WERI-Rb-1 (cell line): ENCODE measurements at regions not wholly inside any gene's neighbourhood (a gene's known extent, or its start where the extent isn't known, plus 50 kb on each side); places are given as distances from the start of the nearest gene placed in this dataset.
"Not testable (repeated sequence)": the region's sequence is repeated elsewhere in the genome, so short reads cannot be mapped to it uniquely, and the experiment has no call there.

Source experiments
- DNase-seq: peaks from one replicate; pipeline ENCODE4 v3.0.0-alpha.2; 2020
- H3K27ac ChIP-seq: fragments of 250-450 bp; sonication (Bioruptor Pico); 2 replicates; pipeline ENCODE4 v1.5.1; 2020; ENCODE audit warnings: mild to moderate bottlenecking, moderate library complexity
- H3K27me3 ChIP-seq: fragments of 250-450 bp; sonication (Bioruptor Pico); 2 replicates; pipeline ENCODE4 v1.5.1; 2021; ENCODE audit warnings: mild to moderate bottlenecking, low read depth, moderate library complexity; ENCODE audit not compliant: insufficient read depth, severe bottlenecking
- H3K36me3 ChIP-seq: fragments of 250-450 bp; sonication (Bioruptor Pico); 2 replicates; pipeline ENCODE4 v1.5.1; 2020; ENCODE audit warnings: mild to moderate bottlenecking, moderate library complexity
- H3K4me3 ChIP-seq: 2 replicates; pipeline ENCODE4 v1.5.1; 2011; ENCODE audit warnings: low read depth, mild to moderate bottlenecking, control low read depth, low read length
- H3K9me3 ChIP-seq: fragments of 250-450 bp; sonication (Bioruptor Pico); 2 replicates; pipeline ENCODE4 v1.5.1; 2021; ENCODE audit warnings: mild to moderate bottlenecking, moderate library complexity; ENCODE audit not compliant: severe bottlenecking
- TF ChIP-seq, protein P1 (sequence below): IDR thresholded peaks from 2 replicates; pipeline ENCODE4 v1.5.1; 2011; ENCODE audit warnings: low read depth, mild to moderate bottlenecking, control low read depth, inconsistent platforms, low read length

DNA sequence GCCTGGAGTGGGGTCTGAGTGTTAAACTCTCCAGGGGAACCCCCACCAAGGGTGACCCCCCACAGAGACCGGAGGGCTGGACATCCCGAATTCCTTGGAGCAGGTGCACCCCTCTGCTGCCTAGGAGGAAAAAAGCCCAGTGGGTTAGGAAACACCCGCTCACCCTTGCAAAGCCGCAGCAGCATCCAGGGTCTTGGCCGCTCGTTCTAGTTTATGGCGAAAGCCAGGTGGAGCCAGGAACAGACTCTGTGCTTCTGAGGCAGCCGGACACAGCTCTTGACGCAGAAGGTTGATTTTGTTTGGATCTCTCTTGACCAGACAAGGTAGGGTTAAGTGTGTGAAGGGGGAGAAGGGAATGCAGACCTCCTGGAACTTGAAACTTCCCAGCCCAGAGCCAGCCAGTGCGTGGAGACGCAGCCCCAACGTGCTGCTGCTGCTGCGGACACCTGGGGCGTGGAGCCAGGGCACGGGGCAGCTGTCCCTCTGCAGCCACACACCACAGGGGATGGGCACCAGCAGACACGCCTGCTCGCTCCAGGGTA is 154.5 kb downstream of the LAT start:
- H3K4me3 ChIP-seq: no peak overlapping the region
- no peaks in the 10 kb centered on the region for H3K36me3 ChIP-seq
- no peaks in the 10 kb centered on the region for H3K27me3 ChIP-seq
- DNase-seq: no peak
- no peak overlapping the region for H3K27ac ChIP-seq
- TF ChIP-seq, protein P1, sequence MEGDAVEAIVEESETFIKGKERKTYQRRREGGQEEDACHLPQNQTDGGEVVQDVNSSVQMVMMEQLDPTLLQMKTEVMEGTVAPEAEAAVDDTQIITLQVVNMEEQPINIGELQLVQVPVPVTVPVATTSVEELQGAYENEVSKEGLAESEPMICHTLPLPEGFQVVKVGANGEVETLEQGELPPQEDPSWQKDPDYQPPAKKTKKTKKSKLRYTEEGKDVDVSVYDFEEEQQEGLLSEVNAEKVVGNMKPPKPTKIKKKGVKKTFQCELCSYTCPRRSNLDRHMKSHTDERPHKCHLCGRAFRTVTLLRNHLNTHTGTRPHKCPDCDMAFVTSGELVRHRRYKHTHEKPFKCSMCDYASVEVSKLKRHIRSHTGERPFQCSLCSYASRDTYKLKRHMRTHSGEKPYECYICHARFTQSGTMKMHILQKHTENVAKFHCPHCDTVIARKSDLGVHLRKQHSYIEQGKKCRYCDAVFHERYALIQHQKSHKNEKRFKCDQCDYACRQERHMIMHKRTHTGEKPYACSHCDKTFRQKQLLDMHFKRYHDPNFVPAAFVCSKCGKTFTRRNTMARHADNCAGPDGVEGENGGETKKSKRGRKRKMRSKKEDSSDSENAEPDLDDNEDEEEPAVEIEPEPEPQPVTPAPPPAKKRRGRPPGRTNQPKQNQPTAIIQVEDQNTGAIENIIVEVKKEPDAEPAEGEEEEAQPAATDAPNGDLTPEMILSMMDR: no peak
- peaks cover 3% of the 10 kb centered on the region for H3K9me3 ChIP-seq

DNA sequence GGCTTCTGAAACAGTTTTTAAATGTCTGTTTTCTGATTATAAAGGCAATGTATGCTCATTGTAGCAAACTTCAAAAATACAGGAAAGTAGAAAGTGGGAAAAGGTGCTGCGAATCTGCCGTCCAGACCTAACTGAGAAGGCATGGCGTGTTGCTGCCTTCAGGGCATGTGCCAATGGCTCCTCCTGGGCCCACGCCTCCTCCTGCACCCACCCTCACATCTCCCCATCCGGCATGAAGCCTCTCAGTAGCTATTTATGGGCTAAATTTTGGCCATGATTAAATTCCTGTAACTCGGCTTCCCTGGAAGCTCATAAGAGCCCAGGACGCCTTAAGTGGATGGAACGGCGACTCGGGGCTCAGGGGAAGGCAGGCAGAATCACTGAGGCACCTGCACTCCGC is 153.8 kb downstream of the LAT start:
- not testable (repeated sequence) for H3K27me3 ChIP-seq, H3K4me3 ChIP-seq, H3K9me3 ChIP-seq, H3K36me3 ChIP-seq, DNase-seq, H3K27ac ChIP-seq

DNA sequence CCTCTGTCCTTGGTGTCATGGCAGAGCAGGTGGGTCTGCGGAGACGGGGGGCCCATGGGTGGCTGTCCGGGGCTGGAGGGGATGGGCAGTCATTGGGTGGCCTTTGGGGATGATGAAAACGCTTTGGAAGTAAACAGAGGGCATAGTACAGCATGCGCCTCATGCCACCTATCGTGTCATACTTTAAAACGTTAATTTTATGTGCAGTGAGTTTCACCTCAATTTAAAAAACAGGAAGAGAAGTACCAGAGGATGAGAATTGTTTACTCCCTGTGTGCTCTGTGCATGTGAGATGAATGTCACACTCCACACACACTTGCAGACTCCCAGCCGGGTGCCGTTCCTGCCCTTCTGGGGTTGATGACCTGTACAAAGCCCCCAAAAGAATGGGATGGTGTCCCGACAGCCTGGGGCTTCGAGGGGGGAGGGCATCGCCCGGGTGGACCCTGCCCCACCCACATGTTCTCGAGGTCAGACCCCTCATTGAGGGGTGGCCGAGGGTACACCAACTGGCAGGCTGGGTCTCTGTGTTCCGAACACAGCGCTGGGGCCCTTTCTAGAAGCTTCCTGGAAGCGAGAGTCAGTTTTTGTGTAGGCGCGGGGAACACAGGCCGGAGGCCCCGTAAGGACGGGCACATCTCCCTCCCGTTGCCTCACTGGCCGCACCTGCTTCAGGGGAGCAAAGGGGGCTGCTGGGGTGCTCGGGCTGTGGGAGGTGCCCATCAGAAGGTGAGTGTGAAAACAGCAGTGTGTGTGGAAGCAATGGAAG is 153.2 kb downstream of the LAT start:
- DNase-seq: not testable (repeated sequence)

DNA sequence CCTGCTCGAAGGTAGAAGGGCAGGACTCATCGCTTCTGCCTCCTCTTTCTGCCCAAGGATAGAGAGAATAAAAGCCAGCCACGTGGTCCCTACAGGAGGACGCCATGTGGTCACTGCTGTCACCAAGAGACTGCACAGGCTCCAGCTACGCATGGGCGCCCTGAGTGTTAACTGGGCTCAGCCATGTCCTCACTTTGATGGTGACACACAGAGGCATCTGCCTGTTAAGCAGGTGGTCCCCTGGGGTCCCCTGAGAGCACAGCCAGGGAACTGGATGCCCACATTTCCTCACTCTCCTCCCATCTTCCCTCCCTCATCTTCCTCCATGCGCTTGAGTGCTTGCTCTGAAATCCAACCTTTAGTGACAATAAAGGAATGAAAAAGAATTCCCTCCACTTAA is 152.6 kb downstream of the LAT start:
- not testable (repeated sequence) for H3K36me3 ChIP-seq, H3K27ac ChIP-seq, H3K9me3 ChIP-seq, H3K4me3 ChIP-seq, H3K27me3 ChIP-seq
- DNase-seq: peak; percentile 36

More for the DNA sequence above, 153.2 kb downstream of the LAT start:
- H3K27ac ChIP-seq, H3K27me3 ChIP-seq, H3K9me3 ChIP-seq, H3K4me3 ChIP-seq, H3K36me3 ChIP-seq: not testable (repeated sequence)

DNA sequence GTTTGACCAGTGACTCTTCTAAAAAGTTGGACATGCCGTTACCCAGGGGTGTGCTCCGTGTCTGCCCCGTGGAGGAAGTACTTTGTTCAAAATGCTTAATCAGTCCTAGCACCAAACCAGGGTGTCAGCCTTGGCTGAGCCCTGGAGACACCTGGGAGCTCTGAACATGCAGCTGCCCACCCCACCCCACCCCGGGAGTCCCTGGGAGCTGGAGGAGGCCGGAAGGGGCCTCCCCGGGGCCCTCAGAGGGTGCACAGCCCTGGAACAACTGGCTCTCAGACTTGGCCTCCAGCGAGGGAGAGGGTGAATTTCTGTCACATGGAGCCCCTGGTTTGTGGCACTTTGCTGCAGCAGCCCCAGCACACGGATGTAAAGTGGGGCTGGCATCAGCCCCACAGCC is 152.1 kb downstream of the LAT start:
- DNase-seq, H3K27me3 ChIP-seq, H3K4me3 ChIP-seq, H3K9me3 ChIP-seq, H3K36me3 ChIP-seq, H3K27ac ChIP-seq: not testable (repeated sequence)

DNA sequence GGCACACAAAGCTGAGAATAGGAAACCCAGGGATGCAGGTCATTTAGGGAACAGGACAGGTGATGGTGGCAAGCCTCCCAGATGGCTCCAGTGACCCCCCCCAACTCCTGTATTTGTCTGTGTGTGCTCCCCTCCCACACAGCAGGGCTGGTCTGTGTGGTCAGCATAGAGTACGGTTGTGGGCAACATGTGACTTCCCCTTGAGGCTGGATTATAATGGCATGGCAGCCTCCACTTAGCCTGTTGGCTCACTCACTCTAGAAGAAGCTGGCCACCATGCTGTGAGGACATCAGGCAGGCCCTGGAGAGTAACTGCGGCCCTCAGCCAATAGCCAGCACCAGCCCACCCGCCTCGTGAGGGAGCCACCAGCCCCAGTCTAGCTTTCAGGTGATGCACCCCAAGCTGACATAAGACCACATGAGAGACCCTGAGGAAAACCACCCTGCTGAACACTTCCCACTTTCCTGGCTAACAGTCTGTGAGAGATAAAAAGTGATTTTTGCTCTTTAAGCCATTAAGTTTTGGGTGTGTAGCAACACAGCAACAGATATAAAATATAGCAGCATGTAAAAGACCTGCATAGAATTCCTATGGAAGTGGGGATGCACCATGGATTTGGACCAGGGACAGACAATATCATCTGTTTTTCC is 151.3 kb downstream of the LAT start:
- DNase-seq, H3K4me3 ChIP-seq, H3K27ac ChIP-seq, H3K36me3 ChIP-seq, H3K9me3 ChIP-seq, H3K27me3 ChIP-seq: not testable (repeated sequence)

DNA sequence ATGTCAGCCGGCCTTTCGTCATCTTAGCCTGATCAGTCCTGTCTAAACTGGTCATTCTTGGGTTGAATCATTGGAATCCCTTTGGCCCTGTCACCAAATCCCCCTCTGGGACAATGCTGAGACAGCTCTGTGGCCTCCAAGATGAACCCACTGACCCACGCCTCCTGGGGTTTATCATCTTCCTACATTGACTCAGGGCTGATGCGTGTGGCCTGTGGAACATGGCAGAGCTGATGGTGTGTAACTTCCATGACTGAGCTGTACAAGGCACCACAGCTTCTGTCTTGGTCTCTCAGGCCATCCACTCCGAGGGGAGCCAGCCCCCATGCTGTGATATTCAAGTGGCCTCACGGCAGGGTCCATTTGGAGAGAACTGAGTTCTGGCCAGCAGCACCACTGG is 150.2 kb downstream of the LAT start:
- not testable (repeated sequence) for H3K27me3 ChIP-seq, H3K36me3 ChIP-seq, H3K27ac ChIP-seq, H3K4me3 ChIP-seq, DNase-seq, H3K9me3 ChIP-seq

DNA sequence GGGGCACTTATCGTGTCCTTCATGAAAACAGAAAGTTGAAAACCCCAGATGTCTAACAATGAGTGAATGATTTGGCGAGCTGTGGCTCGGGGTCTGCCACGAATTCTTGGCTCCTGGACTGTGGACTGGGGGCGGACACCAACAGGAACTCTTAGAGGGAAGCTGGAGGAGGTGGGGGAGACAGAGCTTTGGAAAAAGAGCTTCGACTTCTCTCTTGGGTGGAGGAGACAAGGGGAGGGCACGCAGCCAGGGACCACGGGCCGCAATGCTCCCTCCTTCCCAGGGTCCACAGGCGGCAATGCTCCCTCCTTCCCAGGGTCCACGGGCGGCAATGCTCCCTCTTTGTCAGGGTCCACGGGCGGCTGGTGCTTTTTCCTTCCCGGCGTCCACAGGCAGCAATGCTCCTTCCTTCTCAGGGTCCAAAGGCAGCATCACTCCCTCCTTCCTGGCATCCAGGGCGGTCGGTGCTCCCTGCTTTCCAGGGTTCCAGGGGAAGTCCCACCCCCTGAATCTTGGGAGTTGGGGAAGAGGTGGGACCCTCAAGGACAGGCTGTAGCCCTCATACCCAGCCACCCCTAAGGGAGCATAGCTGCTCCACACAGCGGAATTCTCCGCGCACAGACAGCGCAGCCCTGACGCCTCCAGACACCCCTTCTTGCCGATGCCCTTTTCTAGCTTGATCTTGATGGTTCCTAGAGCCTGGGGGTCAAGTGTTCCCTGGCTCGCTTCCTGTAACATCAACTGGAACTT is 149.0 kb downstream of the LAT start:
- not testable (repeated sequence) for H3K27me3 ChIP-seq, DNase-seq, H3K4me3 ChIP-seq, H3K9me3 ChIP-seq, H3K27ac ChIP-seq, H3K36me3 ChIP-seq

DNA sequence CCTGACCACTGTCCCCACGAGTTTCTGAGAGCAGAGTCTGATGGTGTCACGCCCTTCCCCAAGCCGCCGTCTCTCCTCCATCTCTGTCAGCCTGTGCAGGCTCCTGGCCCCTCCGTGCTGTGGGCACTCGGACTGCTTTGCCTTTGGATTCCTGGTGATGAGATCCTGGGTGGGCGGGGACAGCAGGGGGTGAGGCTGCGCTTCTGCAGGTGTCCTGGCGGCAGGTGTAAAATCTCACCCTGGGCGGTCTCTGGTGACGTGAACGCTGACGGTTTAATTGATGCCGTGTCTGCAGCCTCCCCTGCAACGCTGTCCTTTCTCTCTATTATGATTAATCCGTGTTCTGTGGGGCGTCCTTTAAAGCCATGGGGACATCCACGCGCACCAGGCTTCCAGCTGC is 148.0 kb downstream of the LAT start:
- not testable (repeated sequence) for H3K4me3 ChIP-seq, H3K27me3 ChIP-seq, H3K9me3 ChIP-seq, H3K36me3 ChIP-seq, H3K27ac ChIP-seq, DNase-seq

DNA sequence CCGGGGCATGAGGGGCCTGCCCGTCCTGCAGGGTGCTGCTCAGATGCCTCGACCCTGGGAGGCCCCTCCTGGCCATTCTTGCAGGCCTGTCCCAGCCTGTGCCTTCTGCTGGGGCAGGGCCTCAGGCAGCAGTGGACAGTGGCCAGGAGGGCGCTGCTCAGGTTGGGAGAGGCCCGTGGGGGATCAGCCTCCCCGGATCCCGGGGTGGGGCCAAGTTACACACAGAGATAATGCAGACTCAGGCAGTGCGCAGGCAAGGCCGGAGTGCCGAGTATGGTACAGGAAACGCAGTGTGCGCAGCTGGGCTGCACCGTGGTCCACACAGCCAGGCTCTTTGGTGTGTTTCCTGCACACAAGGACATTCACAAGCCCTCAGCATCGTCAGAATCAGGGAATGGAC is 147.6 kb downstream of the LAT start:
- not testable (repeated sequence) for H3K9me3 ChIP-seq, H3K27ac ChIP-seq, H3K36me3 ChIP-seq, H3K4me3 ChIP-seq, DNase-seq, H3K27me3 ChIP-seq

DNA sequence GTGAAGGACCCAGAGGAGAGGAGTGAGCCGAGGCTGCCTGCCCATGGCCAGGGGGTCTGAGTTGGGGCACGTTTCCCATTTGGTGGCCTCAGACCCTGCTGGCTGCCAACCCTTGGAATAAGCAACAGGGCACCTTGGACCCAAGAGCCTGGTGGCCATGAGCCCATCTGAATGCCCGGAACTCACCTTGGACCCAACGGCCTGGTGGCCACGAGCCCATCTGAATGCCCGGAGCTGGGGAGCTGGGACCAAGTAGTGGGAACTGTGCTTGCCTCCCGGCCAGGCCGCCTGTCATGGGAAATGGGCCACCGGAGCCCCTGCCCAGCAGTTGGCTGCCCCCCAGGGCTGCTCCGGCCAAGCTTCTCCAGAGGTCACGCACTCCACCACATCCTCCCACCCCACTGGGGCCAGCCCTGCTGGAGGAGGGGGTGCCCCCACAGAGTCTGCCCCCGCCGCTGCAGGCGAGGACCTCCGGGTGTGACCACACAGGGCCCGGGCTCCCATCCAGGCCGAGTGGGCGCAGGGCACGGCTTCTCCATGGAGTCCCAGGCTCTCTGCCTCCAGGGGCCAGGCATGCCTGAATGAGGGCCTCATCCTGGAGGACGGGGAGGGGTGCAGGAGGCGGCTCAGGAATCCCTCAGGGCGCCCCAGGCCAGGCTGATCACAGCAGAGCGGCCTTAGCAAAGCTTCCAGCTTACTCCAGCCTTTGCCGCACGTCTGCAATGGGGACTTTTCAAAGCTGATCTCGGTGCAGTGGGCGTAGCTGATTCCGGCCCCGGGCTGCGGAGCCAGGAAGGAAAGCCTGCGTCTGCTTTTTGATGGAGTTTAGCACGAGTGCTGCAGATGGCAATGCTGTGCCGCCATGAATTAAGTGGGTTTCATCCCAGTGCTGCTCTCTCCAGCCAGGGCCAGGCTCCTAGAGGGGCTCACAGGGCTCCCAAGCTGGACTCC is 146.3 kb downstream of the LAT start:
- H3K4me3 ChIP-seq, H3K27ac ChIP-seq, H3K27me3 ChIP-seq, H3K36me3 ChIP-seq, H3K9me3 ChIP-seq: not testable (repeated sequence)
- peak; percentile 50 for DNase-seq

DNA sequence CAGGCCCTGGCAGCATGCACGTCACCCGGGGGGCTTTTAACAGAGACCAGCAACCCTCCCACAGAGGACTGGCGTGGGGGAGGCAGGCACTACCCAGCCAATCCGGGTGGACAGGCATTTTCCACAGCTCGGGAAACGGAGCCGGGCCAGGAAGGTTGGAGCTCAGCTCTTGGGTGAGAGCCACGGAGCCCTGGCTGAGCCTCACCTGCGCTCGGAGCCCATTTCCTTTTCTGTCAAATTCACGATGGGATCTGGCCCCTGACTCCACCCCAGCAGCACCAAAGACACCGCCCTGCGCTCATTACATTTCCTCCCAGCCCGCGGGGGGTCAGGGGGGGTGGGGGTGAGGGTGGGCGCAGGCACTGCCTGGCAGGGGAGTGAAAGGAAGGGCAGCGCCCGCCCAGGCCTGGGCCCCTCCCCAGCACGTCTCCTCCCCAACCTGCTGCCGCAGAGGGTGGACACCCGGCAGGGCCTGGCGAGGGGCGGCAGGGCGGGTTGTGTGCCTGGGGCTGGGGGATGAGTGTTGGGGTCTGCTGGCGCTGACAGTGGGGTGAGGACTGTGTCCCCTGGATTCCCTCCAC is 145.4 kb downstream of the LAT start:
- not testable (repeated sequence) for H3K4me3 ChIP-seq, DNase-seq, H3K36me3 ChIP-seq, H3K27ac ChIP-seq, H3K9me3 ChIP-seq, H3K27me3 ChIP-seq
